Heart left ventricle (tissue), 13 donors: ENCODE measurements at regions not wholly inside any gene's neighbourhood (a gene's known extent, or its start where the extent isn't known, plus 50 kb on each side); places are given as distances from the start of the nearest gene placed in this dataset.

Source experiments
- POLR2A ChIP-seq, 2 donors: fragments of 450-650 bp; IDR thresholded peaks; one replicate each; pipeline ENCODE4 v1.6.1; 2017; ENCODE audit warnings: antibody characterized with exemption in 2 of 2, mild to moderate bottlenecking in 2 of 2, moderate library complexity in 2 of 2
- TF ChIP-seq, protein P1 (sequence below), 12 donors: fragments of 200-600 bp; sonication (generic) in 4 of 12; IDR thresholded peaks; one replicate each; pipeline versions ENCODE4 v1.5.0 to v1.8.0; 2018 to 2022; ENCODE audit warnings: antibody characterized with exemption in 12 of 12, mild to moderate bottlenecking in 5 of 12
- donor health status: ischemic (EF 13 %, LVEDD 7.1; RV severe dilation, severe dysfunction).
- donor health status: DM: no; HTN: yes; CAD: no.
- donor health status: DM: no; HTN: no; CAD: no.
- donor health status: ischemic (EF 25% LVEDD 6.9; RV normal size, moderate dysfunction).
- donor health status: ischemic (EF 25% LVEDD 5.7; RV mildly dilated, moderate dysfunction).
- donor health status: ischemic (EF 35%, LVEDD 5.7; RV mildly dilated, moderate dysfunction).
- donor health status: nonischemic (EF 11% LVEDD 7.7; RV severe dilation, severe dysfunction).
- donor health status: DM: yes; HTN: yes; CAD: no.
- donor health status: PGD.
- donor health status: ischemic (EF 29% LVEDD 5.4; RV normal size, mild dysfunction).
- donor health status: nonischemic (EF 23%, LVEDD 6.1; RV moderate dilation, normal function).

DNA sequence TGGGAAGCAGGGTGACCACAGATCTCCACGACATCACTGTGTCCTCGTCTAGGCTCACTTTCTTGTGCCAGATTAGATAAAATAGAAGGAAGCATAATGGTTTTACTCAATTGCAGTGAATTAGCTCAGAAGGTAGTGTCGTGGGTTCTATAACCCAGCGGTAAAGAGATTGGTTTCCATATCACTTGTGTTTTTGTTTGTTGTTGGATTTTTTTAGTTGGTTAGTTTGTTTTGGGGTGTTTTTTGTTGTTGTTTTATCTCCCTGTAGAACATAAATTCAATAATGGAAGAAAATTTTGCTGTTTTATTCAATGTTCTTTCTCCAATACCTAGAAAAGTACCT, 85.9 kb upstream of the PRSS16 start:
- TF ChIP-seq, protein P1, sequence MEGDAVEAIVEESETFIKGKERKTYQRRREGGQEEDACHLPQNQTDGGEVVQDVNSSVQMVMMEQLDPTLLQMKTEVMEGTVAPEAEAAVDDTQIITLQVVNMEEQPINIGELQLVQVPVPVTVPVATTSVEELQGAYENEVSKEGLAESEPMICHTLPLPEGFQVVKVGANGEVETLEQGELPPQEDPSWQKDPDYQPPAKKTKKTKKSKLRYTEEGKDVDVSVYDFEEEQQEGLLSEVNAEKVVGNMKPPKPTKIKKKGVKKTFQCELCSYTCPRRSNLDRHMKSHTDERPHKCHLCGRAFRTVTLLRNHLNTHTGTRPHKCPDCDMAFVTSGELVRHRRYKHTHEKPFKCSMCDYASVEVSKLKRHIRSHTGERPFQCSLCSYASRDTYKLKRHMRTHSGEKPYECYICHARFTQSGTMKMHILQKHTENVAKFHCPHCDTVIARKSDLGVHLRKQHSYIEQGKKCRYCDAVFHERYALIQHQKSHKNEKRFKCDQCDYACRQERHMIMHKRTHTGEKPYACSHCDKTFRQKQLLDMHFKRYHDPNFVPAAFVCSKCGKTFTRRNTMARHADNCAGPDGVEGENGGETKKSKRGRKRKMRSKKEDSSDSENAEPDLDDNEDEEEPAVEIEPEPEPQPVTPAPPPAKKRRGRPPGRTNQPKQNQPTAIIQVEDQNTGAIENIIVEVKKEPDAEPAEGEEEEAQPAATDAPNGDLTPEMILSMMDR (IDR thresholded peaks at IDR 0.05): no peak
- no peak for TF ChIP-seq POLR2A (IDR thresholded peaks at IDR 0.05)
